ENCODE measurements at regions not wholly inside any gene's neighbourhood (a gene's known extent, or its start where the extent isn't known, plus 50 kb on each side); places are given as distances from the start of the nearest gene placed in this dataset.

- TF ChIP-seq, protein P1, sequence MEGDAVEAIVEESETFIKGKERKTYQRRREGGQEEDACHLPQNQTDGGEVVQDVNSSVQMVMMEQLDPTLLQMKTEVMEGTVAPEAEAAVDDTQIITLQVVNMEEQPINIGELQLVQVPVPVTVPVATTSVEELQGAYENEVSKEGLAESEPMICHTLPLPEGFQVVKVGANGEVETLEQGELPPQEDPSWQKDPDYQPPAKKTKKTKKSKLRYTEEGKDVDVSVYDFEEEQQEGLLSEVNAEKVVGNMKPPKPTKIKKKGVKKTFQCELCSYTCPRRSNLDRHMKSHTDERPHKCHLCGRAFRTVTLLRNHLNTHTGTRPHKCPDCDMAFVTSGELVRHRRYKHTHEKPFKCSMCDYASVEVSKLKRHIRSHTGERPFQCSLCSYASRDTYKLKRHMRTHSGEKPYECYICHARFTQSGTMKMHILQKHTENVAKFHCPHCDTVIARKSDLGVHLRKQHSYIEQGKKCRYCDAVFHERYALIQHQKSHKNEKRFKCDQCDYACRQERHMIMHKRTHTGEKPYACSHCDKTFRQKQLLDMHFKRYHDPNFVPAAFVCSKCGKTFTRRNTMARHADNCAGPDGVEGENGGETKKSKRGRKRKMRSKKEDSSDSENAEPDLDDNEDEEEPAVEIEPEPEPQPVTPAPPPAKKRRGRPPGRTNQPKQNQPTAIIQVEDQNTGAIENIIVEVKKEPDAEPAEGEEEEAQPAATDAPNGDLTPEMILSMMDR (IDR thresholded peaks at IDR 0.05), result no peak
- no peak for TF ChIP-seq POLR2A (IDR thresholded peaks at IDR 0.05)
- TF ChIP-seq POLR2AphosphoS5 (IDR thresholded peaks at IDR 0.05), result no peak
- no peak for TF ChIP-seq EP300 (IDR thresholded peaks at IDR 0.05; ENCODE audit: low read depth)
Measured at GRCh38 chr1:56429288-56429687, 150.1 kb downstream of the PLPP3 start.
